Mesothelial cell of epicardium (in vitro differentiated cells): ENCODE measurements at regions not wholly inside any gene's neighbourhood (a gene's known extent, or its start where the extent isn't known, plus 50 kb on each side); places are given as distances from the start of the nearest gene placed in this dataset.

Source experiments
- DNase-seq, 2 experiments: peaks; one replicate each; pipeline ENCODE4 v3.0.0; 2021; ENCODE audit warnings: low spot score in 2 of 2; ENCODE audit not compliant: unreplicated experiment in 2 of 2
- H3K27ac Mint-ChIP-seq: 2 replicates; pipeline ENCODE4 v1.8.0; 2021; ENCODE audit warnings: mixed read lengths
- H3K27me3 Mint-ChIP-seq: 2 replicates; pipeline ENCODE4 v1.8.0; 2021; ENCODE audit warnings: low read depth, mixed read lengths
- H3K36me3 Mint-ChIP-seq: 2 replicates; pipeline ENCODE4 v1.8.0; 2021; ENCODE audit warnings: mixed read lengths
- H3K4me1 Mint-ChIP-seq: 2 replicates; pipeline ENCODE4 v1.8.0; 2021; ENCODE audit warnings: mixed read lengths
- H3K4me3 Mint-ChIP-seq: 2 replicates; pipeline ENCODE4 v1.8.0; 2021; ENCODE audit warnings: mild to moderate bottlenecking, moderate library complexity, mixed read lengths
- H3K9me3 Mint-ChIP-seq: 2 replicates; pipeline ENCODE4 v1.8.0; 2021; ENCODE audit warnings: mixed read lengths
- CTCF ChIP-seq: fragments of 200-600 bp; sonication (generic); IDR thresholded peaks from one replicate; pipeline ENCODE4 v1.5.0; 2021; ENCODE audit warnings: antibody characterized with exemption; ENCODE audit not compliant: unreplicated experiment

DNA sequence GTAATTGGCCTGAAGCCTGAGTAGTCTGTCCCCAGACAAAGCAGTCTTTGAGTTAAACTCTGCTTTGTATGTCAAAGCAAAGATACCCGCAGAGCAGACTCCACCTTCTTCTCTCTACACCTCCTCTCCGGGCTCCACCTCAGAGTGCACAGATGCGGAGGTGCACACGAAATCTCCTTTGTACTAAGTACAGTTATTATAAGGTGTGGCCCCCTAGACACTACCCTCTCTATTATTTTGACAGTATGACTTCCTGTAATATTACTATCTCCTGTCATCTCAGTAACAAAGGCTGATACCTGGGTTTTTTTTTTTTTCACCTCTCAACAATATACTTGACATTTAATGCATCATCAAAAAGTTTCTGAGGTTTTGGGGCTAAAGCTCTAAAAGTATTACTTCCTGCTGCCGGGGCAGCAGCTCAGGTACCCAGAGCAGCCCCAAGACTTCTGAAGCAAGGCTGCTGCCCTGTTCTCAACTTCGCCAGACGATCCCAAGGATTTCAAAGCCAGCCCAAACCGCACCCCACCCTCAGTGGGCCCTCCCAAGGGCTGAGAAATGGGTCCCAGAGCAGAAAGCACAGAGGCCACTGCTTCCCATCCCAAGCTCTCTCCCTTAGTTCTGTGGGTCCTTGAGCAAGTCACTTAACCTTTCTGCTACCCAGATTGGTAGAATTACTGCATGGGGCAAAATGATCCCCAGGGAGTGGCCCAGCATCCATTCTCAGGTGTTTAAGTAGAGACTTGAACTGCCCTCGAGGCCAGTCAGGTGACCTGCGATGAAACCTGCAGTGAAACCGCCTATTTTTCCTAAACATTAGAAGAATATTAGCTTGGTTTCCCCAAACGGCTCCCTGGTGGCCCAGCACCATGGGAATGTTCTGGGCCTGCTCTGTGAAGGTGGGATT is 180.6 kb downstream of the FOXO1 start:
- Mint-ChIP-seq H3K27me3 (peaks cover 2% of the 10 kb centered on the region), H3K9me3 (no peaks in the 10 kb centered on the region), H3K4me3 (no peak overlapping the region), H3K27ac (no peak overlapping the region), H3K36me3 (no peaks in the 10 kb centered on the region), H3K4me1 (peaks cover 12% of the 10 kb centered on the region)
- DNase-seq, result no peak
- no peak for TF ChIP-seq CTCF

- Mint-ChIP-seq H3K36me3 (no peaks in the 10 kb centered on the region), H3K27ac (no peak overlapping the region)
These were observed 179.8 kb downstream of the FOXO1 start for GRCh38 chr13:40486518-40487163.

GRCh38 chr13:40488869-40489391 is 177.5 kb downstream of the FOXO1 start:
- H3K4me3 Mint-ChIP-seq, result no peak overlapping the region
- TF ChIP-seq CTCF, result no peak
- no peak overlapping the region for H3K27ac Mint-ChIP-seq
- DNase-seq, result no peak
- peaks cover 12% of the 10 kb centered on the region for H3K4me1 Mint-ChIP-seq
- H3K36me3 Mint-ChIP-seq, result no peaks in the 10 kb centered on the region
- H3K27me3 Mint-ChIP-seq, result peaks cover 2% of the 10 kb centered on the region
- H3K9me3 Mint-ChIP-seq, result no peaks in the 10 kb centered on the region

More at GRCh38 chr13:40486518-40487163, 179.8 kb downstream of the FOXO1 start:
- no peak for DNase-seq
- TF ChIP-seq CTCF, result no peak
- no peak overlapping the region for H3K4me3 Mint-ChIP-seq
- H3K27me3 Mint-ChIP-seq, result peaks cover 2% of the 10 kb centered on the region
- no peaks in the 10 kb centered on the region for H3K9me3 Mint-ChIP-seq
- H3K4me1 Mint-ChIP-seq, result peaks cover 12% of the 10 kb centered on the region

DNA sequence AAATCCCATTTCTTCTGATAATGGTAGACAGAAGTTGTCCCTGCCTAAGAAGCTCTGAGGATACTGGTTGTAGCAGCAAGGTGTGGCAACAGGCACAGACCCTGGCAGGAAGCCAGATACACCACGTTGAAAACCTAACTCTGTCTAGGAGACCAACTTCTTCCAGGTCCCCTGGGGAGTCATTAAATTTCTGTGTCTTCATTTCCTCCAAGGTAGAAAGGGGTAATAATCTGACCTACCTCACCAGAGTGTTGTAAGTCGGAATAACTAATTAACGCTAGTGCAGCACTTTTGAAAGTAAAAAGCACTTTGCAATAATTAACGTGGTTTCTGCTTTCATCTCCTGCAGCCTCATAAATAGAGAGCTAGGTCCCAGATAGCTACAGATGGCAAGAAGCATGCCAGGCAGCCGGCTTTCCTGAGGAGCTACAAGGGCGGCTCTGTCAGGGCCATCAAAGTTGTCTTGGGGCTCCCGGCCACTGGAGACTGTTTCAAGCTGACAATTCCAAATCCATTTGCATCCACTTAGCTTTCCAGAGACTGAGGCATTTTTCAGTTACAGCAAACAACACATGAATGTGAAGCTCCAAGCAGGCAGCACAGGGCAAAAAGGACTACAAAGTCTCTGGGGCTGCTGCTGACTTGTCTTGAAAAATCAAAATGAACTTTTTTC is 176.2 kb downstream of the FOXO1 start:
- no peaks in the 10 kb centered on the region for H3K9me3 Mint-ChIP-seq
- H3K4me1 Mint-ChIP-seq, result peaks cover 22% of the 10 kb centered on the region
- TF ChIP-seq CTCF, result no peak
- peaks cover 2% of the 10 kb centered on the region for H3K27me3 Mint-ChIP-seq
- no peak overlapping the region for H3K4me3 Mint-ChIP-seq
- H3K27ac Mint-ChIP-seq, result no peak overlapping the region
- DNase-seq, result no peak
- no peaks in the 10 kb centered on the region for H3K36me3 Mint-ChIP-seq

DNA sequence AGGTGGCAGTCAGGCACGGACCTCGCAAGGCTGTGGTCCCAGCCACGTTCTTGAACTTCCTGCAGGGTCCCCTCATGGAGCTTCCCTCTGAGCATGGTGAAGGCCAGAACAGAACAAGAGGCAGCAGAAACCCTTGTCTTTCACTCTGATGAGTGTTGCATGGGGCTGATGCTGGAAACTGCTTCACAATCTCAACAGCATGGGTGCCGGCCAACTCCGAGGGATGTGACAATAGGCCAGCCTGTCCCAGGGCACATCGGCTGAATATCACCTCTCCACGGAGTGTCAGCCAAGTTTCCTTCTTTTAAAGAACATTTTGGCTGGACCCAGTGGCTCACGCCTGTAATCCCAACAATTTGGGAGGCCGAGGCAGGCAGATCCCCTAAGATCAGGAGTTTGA is 173.9 kb downstream of the FOXO1 start:
- Mint-ChIP-seq H3K36me3 (no peaks in the 10 kb centered on the region), H3K4me3 (no peak overlapping the region), H3K9me3 (no peaks in the 10 kb centered on the region), H3K27me3 (peaks cover 2% of the 10 kb centered on the region), H3K4me1 (peaks cover 37% of the 10 kb centered on the region), H3K27ac (no peak overlapping the region)
- TF ChIP-seq CTCF, result no peak
- no peak for DNase-seq
